ENCODE measurements at regions not wholly inside any gene's neighbourhood (a gene's known extent, or its start where the extent isn't known, plus 50 kb on each side); places are given as distances from the start of the nearest gene placed in this dataset.

GRCh38 chr5:153937661-153938060 is 101.0 kb downstream of the FAM114A2 start:
- TF ChIP-seq CTCF (IDR thresholded peaks at IDR 0.05) (no peak), POLR2AphosphoS5 (IDR thresholded peaks at IDR 0.05) (no peak)
